GM19438 (cell line): ENCODE measurements at regions not wholly inside any gene's neighbourhood (a gene's known extent, or its start where the extent isn't known, plus 50 kb on each side); places are given as distances from the start of the nearest gene placed in this dataset.

ENCODE experiments used
- ATAC-seq: cut with Tn5 transposase; IDR thresholded peaks from one replicate; pipeline ENCODE4 v1.9.1; 2021; ENCODE audit warnings: low read depth; ENCODE audit not compliant: unreplicated experiment

DNA sequence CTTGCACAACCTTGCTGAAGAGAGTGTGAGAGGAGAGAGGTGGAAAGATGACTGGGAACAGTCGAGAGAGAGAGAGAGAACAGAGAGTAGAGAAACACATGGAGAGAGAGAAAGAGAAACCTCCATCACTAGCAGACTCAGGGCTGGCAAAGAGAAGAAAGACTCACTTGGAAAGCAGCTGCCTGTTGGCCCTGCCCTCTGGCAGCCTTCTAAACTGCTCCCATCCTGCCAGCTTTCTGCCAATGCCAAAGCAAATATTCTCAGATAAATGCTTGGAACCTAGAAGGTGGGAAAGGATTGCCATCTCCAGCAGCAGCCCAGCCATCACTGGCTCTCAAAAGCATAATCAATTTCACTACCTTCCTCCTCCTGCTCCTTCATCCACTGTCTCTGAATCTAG, 107.9 kb upstream of the WSCD2 start:
- ATAC-seq: no peak

DNA sequence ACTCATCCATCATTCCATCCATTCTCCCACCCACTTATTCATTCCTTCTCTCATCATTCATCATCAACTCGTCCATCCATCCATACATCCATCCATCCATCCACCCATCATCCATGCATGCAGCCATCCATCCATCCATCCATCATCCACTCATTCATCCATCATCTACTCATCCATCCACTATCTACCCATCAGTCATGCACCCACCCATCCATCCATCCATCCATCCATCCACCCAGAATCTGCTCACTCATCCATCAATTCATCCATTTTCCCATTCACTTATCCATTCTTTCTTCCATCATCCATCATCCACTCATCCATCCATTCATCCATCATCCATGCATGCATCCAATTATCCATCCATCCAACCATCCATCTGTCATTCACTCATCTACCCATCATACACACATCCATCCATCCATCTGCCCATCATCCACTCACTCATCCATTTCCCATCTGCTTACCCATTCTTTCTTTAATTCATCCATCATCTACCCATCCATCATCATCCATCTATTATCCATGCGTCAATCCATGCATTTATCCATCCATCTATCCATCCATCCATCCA, 107.1 kb upstream of the WSCD2 start:
- no peak for ATAC-seq

DNA sequence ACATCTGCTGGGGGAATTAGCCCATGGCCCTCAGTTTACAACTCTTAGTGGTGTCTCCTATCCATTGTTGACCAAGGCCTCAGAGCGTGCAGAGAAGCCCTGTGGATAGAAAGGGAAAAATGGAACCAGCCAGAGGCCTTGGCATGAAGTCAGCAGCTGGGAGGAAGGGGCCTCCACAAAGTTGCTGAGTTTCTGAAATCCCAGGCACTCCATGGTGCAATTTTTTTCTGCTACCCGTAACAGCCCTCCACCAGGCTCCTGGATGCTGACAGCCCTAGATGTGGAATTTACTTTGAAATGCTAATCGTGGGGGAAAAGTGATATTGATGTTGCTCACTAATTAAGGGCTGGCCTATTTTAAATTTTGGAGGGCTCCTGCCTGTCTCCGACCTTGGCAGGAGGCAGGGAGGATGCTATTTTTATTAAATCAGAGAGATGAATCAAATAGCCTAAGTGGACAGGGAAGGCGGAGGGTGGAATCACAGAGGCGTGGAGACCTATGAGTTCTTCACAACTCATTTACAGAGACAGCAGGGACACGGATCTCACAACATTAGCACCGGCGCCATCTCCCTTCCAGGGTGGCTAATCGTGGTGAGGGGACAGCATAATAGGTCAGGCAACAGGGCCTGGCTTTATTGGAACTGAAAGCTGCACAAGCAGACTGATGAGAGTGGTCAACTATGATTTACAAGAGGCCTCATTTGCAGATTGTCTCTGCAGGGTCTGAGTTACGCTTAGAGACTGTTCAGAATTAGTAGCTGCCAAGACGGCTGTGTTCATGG, 99.8 kb upstream of the WSCD2 start:
- no peak for ATAC-seq

DNA sequence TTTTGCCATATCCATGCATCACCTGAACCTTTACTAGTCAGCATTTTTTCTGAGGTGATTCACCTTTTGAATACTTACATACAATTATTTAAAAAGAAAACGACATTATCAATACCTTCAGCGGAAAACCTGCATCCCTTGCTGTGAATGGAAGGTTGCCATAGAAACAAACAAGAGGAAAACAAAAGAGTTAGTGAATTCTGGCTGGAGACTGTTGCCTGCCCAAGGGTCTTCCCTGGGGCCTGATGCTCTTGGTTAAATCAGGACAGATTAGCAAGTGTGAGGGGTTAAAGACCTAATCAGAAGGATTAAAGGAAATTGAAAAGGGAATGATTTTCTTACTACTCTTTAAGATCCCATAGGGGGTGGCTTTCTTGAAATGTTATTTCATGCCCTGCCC, 96.0 kb upstream of the WSCD2 start:
- ATAC-seq: no peak

DNA sequence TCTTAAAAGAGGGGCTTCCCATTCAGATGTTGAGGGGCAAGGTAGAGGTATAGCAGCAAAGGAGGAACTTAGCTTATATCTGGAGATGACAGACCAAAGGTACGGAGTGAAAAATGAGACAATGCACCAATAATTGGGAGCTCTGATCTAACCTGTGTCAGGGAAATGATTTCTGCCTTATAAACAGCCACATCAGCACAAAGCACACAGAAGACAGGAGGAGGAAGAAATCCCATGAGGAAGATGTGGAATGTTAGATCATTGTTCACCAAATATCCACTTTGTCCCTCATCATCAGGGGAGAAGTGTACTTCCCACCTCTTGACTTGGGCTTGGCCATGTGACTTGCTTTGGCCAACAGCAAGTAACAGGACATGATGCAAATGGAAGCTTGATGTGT, 93.7 kb upstream of the WSCD2 start:
- ATAC-seq: no peak

DNA sequence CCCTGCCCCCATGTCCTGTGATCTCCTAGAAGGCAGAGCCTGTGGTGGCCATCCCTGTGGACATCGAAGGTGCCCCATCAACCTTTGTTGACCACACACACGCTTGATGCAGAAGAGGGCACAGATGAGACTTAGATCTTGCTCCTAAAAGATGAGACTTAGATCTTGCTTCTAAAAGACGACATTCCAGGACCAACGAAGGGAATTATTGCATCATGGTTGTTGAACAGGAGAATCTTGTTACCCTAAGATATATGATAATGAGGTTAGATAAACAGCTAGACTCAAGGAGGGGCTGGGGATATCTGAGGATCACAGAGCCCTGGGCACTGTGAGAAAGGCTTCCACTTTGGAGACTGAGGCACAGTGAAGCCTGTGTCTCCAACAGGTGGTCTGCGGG, 91.1 kb upstream of the WSCD2 start:
- ATAC-seq: no peak

DNA sequence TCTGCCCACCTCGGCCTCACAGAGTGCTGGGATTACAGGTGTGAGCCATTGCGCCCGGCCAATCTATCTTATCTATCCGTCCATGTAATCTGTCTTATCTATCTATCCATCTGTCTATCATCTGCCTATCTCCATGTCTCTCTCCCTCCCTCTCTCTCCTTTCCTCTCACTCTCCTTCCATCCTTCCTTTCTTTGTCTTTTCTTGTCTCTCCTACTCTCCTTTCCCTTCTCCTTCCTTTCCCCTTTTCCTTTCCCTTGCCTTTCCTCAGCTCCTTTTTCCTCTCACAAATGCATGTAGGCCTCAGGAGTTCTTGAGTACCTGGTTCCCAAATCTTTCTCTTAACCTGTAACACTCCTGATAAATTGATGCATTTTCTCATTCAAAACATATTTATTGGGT, 89.3 kb upstream of the WSCD2 start:
- no peak for ATAC-seq

DNA sequence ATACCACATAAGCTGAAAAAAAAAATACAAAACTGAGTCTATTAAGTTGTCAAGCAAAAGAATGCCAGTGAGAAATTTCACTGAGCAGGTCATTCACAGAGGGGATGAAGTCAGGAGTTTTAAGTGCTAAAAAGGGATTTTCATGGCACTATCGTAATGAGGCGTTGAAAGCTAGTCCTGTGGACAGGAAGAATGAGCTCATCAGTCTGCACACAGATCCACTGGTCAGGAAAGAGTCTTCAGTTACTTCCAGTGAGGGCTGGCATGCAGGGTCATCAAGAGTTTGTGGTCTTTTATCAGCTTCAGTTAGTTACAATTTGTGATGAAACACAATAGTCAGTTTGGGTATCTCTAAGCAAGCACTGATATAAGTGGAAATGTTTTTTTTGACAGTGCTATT, 88.1 kb upstream of the WSCD2 start:
- ATAC-seq: no peak

DNA sequence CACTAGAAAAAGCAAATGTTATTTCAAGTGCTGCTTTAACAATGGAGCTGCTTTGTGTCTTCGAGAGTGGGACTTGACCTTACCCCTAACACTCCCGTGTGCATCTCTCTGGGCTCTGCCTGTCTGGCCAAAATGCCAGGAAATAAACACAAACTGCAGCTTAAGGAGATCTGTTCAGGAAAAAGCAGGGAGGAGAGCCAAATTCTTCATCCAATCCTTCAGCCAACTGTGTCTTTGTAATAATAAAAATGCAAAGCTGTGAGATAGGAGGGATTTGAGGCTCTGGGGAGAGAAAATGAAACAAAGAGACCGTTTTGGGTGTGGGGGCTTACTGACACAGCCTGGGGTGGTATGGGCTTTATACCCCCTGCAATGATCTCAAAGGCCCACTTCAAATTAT, 85.8 kb upstream of the WSCD2 start:
- no peak for ATAC-seq

DNA sequence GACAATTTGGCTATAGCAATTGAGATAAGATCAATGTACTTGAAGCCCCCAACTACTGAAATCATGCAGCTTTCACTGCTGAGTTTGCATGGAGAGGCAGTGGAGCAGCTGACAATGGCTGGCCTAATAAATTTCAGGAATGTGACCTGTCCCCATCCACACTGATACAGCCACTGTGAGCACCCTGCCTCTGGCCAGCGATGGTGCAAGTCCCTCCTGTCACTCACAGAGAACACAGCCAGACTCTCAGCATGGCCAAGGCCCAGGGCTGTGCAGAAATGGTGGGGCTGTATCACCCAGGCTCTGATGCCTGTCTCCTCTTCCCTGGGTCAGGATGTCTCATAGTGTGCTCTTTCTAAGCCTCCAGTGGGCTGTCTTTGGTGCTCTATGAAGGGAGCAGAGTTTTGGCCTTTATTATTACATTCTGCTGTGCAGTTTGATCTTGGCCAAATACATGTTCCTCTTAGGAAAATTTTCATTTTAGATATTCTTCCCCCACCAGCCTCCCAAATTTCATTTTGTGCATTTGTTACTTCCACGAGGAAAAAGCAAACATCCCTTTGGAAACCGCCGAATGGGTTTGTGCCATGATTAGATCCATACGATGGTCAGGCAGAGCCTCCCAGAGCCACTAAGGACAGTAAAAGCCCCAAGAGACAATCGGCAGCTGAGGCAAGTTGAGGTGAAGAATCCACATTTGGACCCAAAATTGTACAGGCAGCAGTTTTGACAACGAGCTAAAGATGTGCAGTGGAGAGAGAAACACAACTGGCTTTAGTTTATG, 85.1 kb upstream of the WSCD2 start:
- ATAC-seq: no peak

DNA sequence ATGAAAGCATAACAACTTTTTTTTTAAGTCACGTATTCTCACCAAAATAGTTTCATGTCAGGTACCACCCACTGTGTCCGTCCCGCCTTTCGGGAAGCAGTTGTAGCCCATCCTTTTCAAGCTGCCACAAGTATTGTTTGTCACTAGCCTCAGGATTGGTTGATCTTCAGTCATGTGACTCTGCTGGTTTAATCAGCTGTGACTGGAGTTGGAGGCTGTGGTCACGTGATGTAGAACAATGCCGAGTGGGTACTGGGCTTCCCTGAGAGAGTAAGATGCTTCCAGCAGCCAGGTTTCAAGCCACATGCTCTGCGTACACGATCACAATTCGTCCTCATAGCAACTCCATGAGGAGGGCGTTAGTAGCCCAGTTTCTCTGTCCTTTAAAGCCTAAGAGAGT, 83.0 kb upstream of the WSCD2 start:
- ATAC-seq: no peak

DNA sequence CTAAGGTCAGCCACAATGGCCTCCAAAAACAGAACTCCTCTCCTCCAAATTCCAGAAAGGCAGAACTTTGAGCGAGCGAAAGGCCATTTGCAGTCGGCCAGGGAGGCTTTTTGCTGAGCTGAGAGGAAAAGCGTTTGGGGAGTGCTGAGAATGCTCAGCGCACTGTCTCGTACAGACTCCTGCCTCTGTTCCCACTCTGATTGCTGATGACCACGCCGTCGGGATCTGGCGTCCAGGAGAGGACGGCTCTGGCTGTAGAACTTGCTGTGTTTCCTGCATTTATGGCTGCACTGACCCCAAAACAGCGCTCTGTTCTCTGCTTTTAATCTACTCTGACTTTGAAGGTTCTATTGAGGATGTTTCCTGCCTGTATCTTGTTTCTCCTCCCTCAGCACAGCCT, 82.4 kb upstream of the WSCD2 start:
- ATAC-seq: no peak

DNA sequence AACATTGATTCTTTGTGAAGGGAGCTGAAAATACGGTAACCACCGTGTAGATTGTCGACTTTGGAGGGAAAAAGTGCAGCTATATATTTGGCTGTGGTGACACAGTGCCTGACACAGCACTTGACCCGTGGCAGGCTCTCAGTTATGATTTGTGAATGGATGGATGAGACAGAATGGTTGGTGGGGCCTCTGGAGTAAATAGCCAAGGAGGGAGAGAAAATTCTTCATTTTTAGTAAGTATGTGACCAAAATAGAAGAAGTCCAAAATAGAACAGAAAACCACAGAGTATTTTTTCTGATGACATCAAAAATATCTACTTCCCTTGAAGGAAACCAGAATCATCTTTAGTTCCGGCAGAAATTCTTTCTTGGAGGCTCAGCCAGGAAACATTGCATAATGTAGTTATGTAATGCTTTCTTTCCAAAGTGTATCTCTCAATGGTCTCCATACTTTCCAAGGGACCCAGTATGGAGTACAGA, 82.0 kb upstream of the WSCD2 start:
- ATAC-seq: no peak

DNA sequence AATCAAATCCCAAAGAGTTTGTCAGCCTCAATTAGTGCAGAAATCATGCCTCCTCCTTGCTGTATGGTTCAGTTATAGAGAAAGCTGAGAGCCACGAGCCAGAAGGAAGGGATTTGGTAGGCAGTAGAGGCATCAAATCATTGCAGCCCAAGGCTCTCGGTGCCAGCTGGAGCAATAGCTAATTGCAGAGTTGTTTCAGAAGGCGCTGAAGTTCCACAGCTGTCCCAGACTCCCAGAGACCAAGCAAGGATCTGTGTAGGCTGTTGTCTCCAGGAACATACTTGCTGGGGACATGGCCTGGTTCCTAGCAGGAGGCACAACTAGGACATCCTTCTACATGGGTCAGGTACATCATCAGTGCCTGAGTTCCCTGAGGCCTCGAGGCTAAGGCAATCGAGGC, 80.4 kb upstream of the WSCD2 start:
- no peak for ATAC-seq

DNA sequence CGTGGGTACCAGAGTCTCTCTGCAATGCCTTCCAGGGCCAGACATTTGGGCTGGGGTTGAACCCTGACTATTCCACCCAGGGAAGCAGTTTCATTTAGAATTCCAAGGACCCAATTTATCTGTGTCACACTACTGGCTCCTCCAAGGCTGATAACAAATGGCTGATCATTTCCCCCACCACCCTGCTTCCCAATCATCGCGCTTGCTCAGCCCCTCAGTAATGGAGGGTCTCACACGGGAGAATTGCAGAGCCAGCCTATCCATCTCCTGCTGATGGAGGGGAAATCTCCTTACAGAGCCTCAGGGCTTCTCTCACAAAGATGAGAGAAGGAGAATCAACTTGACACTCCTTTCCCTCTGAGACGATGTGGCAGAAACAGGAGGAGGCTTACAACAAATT, 78.4 kb upstream of the WSCD2 start:
- no peak for ATAC-seq

DNA sequence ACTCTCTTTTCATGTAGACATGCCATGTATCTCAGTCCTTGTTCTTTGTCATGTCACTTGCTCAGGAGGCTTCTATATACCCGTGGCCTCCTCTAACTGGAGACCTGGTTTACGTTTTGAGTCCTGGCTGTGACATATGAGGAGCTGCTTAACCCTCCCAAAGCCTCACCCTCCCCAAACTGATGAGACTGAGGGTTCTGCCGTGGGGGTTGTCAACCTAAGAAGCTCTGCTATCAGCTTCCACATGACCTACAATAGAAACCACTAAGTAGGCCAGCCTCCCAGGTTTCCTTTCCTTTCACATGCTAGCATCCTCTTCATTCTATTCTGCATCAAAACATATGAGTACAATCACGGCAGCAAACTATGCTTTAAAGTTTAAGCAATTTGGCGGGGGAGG, 76.8 kb upstream of the WSCD2 start:
- ATAC-seq: no peak

DNA sequence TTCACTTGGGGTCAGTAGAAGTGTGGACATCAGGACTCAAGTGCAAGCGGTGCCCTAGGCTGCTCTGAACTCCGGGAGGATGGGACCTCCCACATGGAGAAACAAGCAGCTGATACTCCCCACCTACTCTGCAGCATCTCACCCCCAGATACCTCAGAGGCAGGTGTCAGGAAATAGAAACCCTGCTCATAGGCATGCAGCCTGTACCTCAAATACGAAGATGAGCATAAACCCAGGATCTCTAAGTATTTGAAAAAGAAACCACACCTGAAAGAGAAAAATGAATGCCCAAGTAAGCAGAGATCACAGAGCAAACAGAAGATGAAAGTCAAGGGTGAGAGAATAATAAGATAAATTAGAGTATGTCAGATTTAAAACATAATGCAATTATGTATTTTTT, 75.6 kb upstream of the WSCD2 start:
- ATAC-seq: no peak

DNA sequence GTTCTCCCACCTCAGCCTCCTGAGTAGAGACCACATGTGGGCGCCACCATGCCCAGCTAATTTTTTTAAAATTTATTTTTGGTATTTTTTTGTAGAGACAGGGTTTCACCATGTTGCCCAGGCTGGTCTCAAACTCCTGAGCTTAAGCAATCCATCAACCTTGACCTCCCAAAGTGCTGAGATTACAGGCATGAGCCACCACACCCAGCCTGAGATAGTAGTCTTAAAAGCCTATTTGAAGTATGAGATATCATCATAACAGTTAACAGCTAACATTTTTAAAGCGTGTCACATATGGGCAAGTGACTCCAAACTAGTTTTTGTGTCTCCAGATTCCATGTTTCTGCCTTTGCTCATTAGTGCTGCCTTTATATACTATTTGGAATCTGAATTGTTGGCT, 74.6 kb upstream of the WSCD2 start:
- no peak for ATAC-seq

DNA sequence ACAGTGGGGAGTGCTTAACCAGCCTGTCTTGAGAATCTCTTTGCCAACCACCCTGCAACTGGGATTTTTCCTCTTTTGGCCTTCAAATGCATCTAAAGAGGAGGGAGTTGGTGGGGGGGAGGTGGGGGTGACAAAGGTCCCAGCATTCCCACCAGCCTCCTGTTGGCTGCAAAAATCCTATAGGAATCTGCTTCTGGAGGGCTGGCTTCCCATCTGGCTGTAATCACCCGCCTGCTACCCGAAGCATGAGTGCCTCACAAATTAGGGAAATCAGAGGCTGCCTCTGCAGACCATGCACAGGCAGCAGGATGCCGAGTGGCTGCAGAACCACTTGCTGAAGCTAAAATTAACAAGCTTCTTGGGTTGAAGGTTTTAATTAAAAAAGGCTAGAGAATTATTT, 73.9 kb upstream of the WSCD2 start:
- no peak for ATAC-seq

DNA sequence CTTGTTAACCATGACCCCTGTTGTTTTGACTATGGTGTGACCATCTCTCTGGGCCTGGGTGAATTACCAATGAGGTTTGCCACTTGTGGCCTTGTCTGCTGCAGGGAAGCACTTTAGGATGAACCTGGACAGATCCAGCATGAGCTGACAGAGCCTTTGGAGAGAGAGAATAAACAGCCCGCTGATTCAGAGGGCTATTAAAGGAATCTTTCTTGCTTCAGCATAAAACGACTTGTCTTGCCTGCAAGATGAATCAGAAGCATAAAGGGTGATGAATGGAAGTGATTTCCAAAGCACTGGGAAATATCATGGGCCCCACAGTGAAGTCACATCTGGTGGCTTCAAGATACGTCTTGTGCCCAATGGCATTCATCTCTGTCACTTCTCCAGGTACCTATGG, 69.0 kb upstream of the WSCD2 start:
- ATAC-seq: no peak

DNA sequence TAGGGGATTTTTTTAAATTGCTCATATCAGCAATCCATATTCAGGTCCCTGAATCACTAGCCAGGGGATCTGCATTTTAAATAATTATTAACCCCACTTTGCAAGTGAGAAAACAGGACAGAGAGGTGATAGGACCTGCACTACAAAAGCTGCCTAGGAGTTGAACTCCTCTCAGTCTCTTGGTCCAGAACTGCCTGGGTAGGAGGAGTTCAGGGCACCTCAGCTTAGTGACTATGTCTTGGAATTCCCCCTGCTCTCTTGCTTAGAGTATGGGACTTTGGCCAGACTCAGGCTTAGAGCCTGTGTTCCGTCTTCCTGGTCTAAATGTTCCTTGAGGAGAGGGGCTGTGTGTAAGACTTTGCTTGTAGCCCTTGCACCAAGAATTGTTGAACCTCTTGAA, 68.2 kb upstream of the WSCD2 start:
- ATAC-seq: no peak

DNA sequence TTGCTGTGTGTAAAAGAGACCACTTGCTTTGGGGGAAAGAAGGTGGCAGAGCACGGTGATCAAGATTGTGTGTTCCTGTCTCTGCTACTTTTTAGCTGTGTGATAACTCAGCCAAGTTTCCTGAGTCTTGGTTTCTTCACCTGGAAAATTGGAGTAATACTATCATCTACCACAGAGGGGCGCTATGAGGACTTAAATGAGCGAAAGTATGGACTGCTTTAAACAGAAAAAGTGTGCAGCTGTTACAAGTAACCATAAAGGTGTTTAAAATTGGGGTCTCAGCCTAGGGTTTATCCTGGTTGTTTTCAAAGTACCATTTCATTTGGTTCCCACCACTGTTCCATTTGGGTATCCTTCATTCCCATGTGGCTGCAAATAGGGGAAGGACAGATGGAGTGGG, 65.9 kb upstream of the WSCD2 start:
- ATAC-seq: no peak
